ENCODE measurements at regions not wholly inside any gene's neighbourhood (a gene's known extent, or its start where the extent isn't known, plus 50 kb on each side); places are given as distances from the start of the nearest gene placed in this dataset.

GRCh38 chr7:113996405-113996804, 77.6 kb upstream of the PPP1R3A start:
- no peaks in the 10 kb centered on the region for H3K27me3 ChIP-seq (ENCODE audit: control insufficient read depth in 1 of 2, insufficient read depth in 2 of 2, low read length in 2 of 2)
- no peaks in the 10 kb centered on the region for H3K4me1 ChIP-seq (ENCODE audit: control insufficient read depth, insufficient read depth, low read length)

GRCh38 chr7:113986216-113986615, 67.4 kb upstream of the PPP1R3A start:
- no peaks in the 10 kb centered on the region for H3K4me1 ChIP-seq (ENCODE audit: control insufficient read depth, insufficient read depth, low read length)
- no peak overlapping the region for H3K4me3 ChIP-seq (ENCODE audit: low read length in 2 of 2)
- no peak overlapping the region for H3K27ac ChIP-seq (ENCODE audit: low read length)
- H3K27me3 ChIP-seq (ENCODE audit: control insufficient read depth in 1 of 2, insufficient read depth in 2 of 2, low read length in 2 of 2) = no peaks in the 10 kb centered on the region
- no peaks in the 10 kb centered on the region for H3K9me3 ChIP-seq (ENCODE audit: control insufficient read depth in 2 of 2, low read length in 2 of 2)
- H3K36me3 ChIP-seq (ENCODE audit: control insufficient read depth in 2 of 2, insufficient read depth in 2 of 2, low read length in 2 of 2) = no peaks in the 10 kb centered on the region
- H3K9ac ChIP-seq (ENCODE audit: low read length in 2 of 2) = no peak overlapping the region

More at GRCh38 chr7:113996405-113996804, 77.6 kb upstream of the PPP1R3A start:
- Histone ChIP-seq H3K4me3 (ENCODE audit: low read length in 2 of 2) (no peak overlapping the region), H3K27ac (ENCODE audit: low read length) (no peak overlapping the region), H3K9me3 (ENCODE audit: control insufficient read depth in 2 of 2, low read length in 2 of 2) (no peaks in the 10 kb centered on the region), H3K9ac (ENCODE audit: low read length in 2 of 2) (no peak overlapping the region), H3K36me3 (ENCODE audit: control insufficient read depth in 2 of 2, insufficient read depth in 2 of 2, low read length in 2 of 2) (no peaks in the 10 kb centered on the region)

- Histone ChIP-seq H3K4me1 (ENCODE audit: control insufficient read depth, insufficient read depth, low read length) (no peaks in the 10 kb centered on the region), H3K4me3 (ENCODE audit: low read length in 2 of 2) (no peak overlapping the region)
Measured at GRCh38 chr7:113976508-113976907, 57.7 kb upstream of the PPP1R3A start.

GRCh38 chr7:113968713-113969112, 49.9 kb upstream of the PPP1R3A start:
- H3K9ac ChIP-seq (ENCODE audit: low read length in 2 of 2) = no peak overlapping the region
- no peaks in the 10 kb centered on the region for H3K9me3 ChIP-seq (ENCODE audit: control insufficient read depth in 2 of 2, low read length in 2 of 2)
- no peak overlapping the region for H3K27ac ChIP-seq (ENCODE audit: low read length)
- no peak overlapping the region for H3K4me3 ChIP-seq (ENCODE audit: low read length in 2 of 2)
- H3K4me1 ChIP-seq (ENCODE audit: control insufficient read depth, insufficient read depth, low read length) = no peaks in the 10 kb centered on the region
- no peaks in the 10 kb centered on the region for H3K27me3 ChIP-seq (ENCODE audit: control insufficient read depth in 1 of 2, insufficient read depth in 2 of 2, low read length in 2 of 2)
- no peaks in the 10 kb centered on the region for H3K36me3 ChIP-seq (ENCODE audit: control insufficient read depth in 2 of 2, insufficient read depth in 2 of 2, low read length in 2 of 2)

More at GRCh38 chr7:113976508-113976907, 57.7 kb upstream of the PPP1R3A start:
- Histone ChIP-seq H3K9ac (ENCODE audit: low read length in 2 of 2) (no peak overlapping the region), H3K27me3 (ENCODE audit: control insufficient read depth in 1 of 2, insufficient read depth in 2 of 2, low read length in 2 of 2) (no peaks in the 10 kb centered on the region), H3K9me3 (ENCODE audit: control insufficient read depth in 2 of 2, low read length in 2 of 2) (no peaks in the 10 kb centered on the region), H3K36me3 (ENCODE audit: control insufficient read depth in 2 of 2, insufficient read depth in 2 of 2, low read length in 2 of 2) (no peaks in the 10 kb centered on the region), H3K27ac (ENCODE audit: low read length) (no peak overlapping the region)

Data from stomach smooth muscle (tissue), 2 donors.